ENCODE measurements at regions not wholly inside any gene's neighbourhood (a gene's known extent, or its start where the extent isn't known, plus 50 kb on each side); places are given as distances from the start of the nearest gene placed in this dataset.
A peak's percentile ranks its signal among the peaks of the same experiment; 100 is the strongest.

DNA sequence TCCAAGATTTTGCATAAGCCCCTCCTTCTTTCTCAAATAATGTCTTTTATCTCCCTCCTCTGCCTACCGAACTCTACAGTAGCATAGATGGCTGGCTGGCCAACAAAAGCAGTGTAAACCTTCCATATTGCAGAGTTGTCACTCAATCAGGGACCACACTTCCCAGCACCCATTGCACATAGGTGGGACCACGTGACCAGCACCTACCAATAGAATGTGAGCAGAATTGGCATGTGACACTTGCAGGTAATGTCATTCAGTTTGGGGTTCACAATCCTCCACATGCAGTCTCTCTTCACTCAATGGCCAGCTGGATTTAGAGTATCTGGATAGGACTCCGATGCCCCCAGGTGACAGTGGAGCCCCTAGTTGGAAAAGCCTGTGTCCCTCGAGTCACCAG, 190.3 kb upstream of the CRY1 start:
- no peak for DNase-seq

- DNase-seq: no peak
These were observed 191.3 kb upstream of the CRY1 start for GRCh38 chr12:107284692-107285091.

DNA sequence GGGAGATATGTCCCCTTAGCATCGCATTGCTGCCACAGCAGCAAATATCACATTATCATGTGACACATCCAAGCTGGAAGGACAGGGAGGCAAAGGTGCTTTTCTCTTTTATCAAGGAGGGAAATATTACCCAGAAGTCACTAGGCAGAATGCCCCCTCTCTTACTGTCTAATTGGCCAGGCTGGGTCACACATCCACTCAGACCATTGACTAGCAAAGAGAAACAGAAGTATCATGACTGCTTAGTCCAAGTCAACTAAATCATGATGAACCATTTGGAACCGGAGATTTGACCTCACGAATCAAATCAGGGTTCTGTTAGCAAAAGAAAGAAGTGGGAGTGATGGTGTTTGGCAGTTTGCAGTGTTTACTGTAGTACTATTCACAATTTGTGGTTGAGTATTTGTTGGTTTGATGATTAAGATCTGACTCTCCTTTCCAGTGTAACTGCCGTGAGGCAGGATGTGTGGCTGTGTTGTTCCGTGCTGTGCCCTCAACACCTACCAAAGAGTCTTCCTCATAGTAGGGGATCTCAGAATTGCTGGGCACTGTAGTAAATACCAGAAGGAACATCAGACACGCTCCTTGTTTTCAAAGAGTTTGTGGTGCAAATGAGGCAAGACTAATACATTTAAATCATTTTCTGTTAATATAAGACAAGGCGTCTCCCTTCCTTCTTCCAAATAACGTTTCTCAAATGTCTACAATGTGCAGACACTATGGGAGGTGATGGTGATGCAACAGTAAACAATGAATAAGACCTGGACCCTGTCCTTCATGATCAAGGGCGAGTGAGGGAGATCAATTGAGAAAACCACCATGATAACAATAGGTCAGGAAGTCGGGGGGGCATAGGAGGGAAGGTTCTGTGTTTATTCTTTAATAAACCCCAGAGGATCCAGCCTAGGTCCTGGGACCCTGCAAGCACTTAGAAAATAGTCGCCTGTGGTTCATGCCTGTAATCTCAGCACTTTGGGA, 194.4 kb upstream of the CRY1 start:
- no peak for DNase-seq

DNA sequence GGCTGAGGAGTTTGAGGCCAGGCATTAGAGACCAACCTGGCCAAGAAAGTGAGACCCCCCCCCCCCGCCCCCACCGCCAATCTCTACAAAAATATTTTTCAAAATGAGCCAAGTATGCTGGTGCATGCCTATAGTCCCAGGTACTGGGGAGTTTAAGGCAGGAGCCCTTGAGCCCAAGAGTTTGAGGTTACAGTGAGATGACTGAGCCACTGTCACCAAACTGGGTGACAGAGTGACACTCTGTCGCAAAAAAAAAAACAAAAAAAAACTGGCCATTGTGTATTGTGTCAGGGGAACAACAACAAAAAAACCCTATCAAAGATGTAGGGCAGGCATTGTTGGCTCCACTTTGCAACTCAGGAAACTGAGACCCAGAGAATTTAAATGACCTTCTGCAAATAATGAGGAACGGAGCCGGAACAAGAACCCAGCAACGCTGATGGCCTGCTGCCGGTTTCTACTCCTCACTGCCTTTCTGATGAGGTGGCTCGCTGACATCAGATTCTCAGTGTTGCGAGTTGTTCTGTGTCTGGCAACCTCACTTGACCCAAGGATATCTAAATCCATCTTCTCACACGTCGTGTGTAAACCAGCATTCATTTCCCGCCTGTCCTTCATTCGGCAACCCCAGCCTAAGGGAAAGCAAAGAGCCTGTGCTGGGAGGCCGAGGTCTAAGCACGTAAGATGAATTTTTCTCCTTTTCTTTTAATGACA, 195.2 kb upstream of the CRY1 start:
- DNase-seq: no peak

DNA sequence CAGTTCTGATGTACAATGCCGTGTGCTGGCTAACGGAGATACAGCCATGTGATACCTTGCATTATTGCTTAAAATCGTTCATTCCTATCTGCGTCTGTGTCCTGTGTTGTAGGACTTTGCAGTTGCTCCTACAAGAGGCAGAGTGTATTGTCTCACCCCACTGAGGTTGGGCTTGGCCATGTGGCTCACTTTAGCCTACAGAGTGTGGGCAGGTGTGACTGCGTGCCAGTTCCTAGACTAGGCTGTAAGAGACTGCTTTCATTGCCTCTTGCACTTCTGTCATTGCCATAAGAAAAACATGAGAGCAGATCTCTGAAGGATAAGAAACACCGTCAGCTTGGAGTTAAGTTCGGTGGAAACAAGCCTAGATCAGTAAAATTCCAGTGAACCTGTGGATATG, 197.7 kb upstream of the CRY1 start:
- no peak for DNase-seq

DNA sequence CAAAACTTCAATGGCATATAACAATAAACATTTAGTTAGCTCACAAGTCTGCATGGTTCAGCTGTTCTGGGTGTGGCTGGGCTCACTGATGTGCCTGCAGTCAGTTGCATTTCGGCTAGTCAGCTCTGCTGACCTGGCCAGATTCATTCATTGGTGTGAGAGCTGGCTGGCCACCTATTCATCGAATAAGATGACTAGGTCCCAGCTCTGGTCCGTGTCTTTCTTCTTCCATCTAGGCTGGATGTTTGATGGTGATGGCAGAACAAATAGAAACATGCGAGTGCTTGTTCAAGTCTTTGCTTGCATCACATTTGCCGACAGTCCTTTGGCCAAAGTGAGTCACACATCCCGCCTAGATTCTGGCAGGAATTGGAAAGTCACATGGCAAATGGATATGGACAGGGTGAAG, 203.3 kb upstream of the CRY1 start:
- DNase-seq: no peak

DNA sequence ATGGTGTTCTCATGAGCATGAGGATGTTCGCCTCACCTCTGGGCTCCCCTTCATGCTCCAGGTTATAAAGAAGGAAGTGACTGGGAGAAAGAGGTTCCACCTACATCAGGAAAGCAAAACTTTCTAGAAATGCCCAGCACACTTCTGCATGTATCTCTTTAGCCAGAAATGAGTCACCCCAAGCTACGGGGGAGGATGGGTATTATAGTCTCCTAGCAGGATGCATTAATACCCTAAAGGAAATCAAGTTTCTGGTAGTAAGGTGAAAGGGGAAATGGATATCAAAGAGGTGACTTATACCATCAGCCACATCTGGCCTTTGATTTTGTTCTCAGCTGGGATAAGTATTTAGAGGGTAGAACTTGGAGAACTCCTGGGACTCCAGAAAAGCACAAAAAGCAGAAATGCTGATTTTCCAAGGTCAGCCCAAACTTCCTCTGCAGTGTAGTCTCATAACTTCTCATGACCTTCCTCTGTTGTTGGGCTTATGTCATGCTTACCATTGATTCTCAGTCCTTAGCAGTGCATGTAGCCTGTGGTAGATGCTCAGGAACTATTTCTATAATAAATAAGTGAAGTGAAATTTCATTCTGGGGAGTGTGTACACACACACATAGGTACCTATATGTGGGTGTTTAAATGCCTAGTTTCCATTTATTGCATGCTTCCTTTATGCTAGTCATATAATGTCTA, 209.4 kb upstream of the CRY1 start:
- no peak for DNase-seq

GRCh38 chr12:107304588-107305532, 211.5 kb upstream of the CRY1 start:
- DNase-seq: no peak

GRCh38 chr12:107306141-107306659, 212.9 kb upstream of the CRY1 start:
- no peak for DNase-seq

DNA sequence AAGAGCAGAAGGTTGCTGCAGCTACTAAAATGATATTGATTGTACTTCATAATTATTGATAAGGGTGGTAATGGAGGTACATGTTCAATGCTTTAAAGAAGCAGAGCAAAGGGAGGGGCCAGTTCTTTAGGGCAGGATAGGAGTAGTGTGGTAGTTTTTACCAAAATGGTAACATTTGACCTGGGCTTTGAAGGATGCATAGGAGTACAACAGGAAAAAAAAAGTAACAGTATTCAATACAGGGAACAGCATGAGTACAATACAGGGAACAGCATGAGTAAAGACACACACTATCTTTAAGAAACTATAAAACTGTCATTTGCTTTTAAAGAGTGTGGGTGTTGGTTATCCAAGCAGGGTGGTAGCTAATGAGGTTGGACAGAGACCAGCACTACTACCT, 215.0 kb upstream of the CRY1 start:
- no peak for DNase-seq

- DNase-seq: peak in 3 of 6 experiments; percentile 7 to 41 (median 31)
These were observed 215.7 kb upstream of the CRY1 start for GRCh38 chr12:107309020-107309419.

GRCh38 chr12:107310621-107311020, 217.3 kb upstream of the CRY1 start:
- DNase-seq: no peak

DNA sequence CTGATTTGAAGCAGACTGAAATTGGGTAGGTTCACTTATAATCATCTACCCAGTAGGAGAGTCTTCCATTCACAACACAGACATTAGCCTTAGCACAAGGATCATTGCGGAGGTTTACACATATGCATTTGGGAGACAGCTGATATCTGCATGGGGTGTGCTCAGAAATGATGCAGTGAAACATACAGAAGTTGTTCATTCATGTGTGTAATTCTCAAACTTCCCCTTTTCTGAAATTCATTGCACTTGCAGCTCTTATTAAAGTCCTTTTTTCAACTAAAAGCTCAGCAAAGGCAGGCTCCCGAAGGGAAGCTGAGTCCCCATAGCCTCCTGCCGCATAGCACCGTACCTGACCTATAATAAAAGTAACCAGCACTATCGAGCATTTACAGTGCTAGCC, 218.3 kb upstream of the CRY1 start:
- no peak for DNase-seq

- DNase-seq: peak; percentile 79 to 87 (median 84)
These were observed 224.6 kb upstream of the CRY1 start for GRCh38 chr12:107317751-107318555.

- DNase-seq: peak in 1 of 6 experiments; percentile 63
These were observed 225.1 kb upstream of the CRY1 start for GRCh38 chr12:107318556-107318805.

DNA sequence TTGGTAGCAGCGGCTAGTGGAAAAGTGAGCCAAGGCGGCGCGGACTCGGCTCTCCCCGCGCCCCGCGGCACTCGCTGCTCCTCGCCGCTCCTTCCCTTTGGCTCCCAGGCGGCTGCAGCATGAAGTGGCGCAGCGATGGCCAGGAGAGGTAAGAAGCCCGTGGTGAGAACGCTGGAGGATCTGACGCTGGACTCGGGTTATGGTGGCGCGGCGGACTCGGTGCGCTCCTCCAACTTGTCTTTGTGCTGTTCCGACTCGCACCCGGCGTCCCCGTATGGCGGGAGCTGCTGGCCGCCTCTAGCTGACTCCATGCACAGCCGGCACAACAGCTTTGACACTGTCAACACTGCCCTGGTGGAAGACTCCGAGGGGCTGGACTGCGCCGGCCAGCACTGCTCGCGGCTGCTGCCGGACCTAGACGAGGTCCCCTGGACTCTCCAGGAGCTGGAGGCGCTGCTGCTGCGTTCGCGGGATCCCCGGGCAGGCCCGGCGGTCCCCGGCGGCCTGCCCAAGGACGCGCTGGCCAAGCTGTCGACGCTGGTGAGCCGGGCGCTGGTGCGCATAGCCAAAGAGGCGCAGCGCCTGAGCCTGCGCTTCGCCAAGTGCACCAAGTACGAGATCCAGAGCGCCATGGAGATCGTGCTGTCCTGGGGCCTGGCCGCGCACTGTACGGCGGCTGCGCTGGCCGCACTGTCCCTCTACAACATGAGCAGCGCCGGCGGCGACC, 225.6 kb upstream of the CRY1 start:
- DNase-seq: peak in 5 of 6 experiments; percentile 33 to 69 (median 47)

DNA sequence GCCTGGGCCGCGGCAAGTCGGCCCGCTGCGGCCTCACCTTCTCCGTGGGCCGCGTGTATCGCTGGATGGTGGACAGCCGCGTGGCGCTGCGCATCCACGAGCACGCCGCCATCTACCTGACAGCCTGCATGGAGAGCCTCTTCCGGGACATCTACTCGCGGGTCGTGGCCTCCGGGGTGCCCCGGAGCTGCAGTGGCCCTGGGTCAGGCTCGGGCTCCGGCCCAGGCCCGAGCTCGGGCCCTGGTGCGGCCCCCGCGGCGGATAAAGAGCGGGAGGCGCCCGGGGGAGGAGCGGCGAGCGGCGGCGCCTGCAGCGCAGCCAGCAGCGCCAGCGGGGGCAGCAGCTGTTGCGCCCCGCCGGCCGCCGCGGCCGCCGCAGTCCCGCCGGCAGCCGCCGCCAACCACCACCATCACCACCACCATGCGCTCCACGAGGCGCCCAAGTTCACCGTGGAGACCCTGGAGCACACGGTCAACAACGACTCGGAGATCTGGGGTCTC, 226.2 kb upstream of the CRY1 start:
- peak in 4 of 6 experiments; percentile 22 to 69 (median 51) for DNase-seq

- peak; percentile 70 to 87 (median 78) for DNase-seq
These were observed 226.9 kb upstream of the CRY1 start for GRCh38 chr12:107320033-107320928.

- peak; percentile 77 to 93 (median 86) for DNase-seq
These were observed 227.7 kb upstream of the CRY1 start for GRCh38 chr12:107320929-107321631.
